ENCODE measurements at regions not wholly inside any gene's neighbourhood (a gene's known extent, or its start where the extent isn't known, plus 50 kb on each side); places are given as distances from the start of the nearest gene placed in this dataset.

DNA sequence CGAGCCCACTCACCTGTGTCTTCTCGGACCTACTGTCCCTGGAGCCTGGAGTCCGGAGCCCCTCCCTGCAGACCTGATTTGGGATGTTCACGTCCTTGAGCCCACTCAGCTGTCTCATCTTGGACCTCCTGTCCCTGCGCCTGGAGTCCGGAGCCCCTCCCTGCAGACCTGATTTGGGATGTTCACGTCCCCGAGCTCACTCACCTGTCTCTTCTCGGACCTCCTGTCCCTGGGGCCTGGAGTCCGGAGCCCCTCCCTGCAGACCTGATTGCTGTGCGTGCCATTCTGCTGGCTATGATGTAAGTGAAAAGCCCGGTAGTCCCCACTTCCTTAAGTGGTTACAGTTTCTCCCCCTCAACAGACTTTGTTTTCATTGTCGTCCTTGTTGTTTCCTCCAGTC is 867.1 kb downstream of the BRD1 start:
- Histone ChIP-seq H3K27ac (no peak overlapping the region), H3K36me3 (replicated peaks in 1 of 2) (no peaks in the 10 kb centered on the region), H3K4me1 (replicated peaks in 1 of 2) (no peaks in the 10 kb centered on the region), H3K4me3 (no peak overlapping the region), H3K27me3 (peaks cover 3% of the 10 kb centered on the region), H3K9me3 (replicated peaks in 1 of 3) (no peaks in the 10 kb centered on the region)
- DNase-seq: peak in 3 of 7 donors; percentile 1 to 35 (median 11)
- intact Hi-C loops (cut with DNase I): no loop called here
- TF ChIP-seq, protein P1, sequence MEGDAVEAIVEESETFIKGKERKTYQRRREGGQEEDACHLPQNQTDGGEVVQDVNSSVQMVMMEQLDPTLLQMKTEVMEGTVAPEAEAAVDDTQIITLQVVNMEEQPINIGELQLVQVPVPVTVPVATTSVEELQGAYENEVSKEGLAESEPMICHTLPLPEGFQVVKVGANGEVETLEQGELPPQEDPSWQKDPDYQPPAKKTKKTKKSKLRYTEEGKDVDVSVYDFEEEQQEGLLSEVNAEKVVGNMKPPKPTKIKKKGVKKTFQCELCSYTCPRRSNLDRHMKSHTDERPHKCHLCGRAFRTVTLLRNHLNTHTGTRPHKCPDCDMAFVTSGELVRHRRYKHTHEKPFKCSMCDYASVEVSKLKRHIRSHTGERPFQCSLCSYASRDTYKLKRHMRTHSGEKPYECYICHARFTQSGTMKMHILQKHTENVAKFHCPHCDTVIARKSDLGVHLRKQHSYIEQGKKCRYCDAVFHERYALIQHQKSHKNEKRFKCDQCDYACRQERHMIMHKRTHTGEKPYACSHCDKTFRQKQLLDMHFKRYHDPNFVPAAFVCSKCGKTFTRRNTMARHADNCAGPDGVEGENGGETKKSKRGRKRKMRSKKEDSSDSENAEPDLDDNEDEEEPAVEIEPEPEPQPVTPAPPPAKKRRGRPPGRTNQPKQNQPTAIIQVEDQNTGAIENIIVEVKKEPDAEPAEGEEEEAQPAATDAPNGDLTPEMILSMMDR (IDR thresholded peaks at IDR 0.05): no peak
- TF ChIP-seq POLR2A (IDR thresholded peaks at IDR 0.05): no peak
- 68 to 81% (median 72%) methylated on average over 11 to 13 of the region's 13 CpGs for WGBS, 4 donors

DNA sequence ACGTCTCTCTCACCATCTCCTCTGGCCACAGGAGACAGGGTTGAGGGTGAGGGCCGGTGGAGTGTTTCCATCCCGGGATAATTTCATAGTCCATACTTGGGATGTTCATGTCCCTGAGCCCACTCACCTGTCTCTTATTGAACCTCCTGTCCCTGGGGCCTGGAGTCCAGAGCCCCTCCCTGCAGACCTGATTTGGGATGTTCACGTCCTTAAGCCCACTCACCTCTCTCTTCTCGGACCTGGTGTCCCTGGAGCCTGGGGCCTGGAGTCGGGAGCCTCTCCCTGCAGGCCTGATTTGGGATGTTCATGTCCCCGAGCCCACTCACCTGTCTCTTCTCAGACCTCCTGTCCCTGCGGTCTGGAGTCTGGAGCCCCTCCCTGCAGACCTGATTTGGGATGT is 868.2 kb downstream of the BRD1 start:
- 78 to 94% (median 88%) methylated on average over 4 to 8 of the region's 8 CpGs for WGBS, 4 donors
- no peaks in the 10 kb centered on the region for H3K36me3 ChIP-seq (replicated peaks in 1 of 2)
- H3K27ac ChIP-seq: no peak overlapping the region
- H3K9me3 ChIP-seq (replicated peaks in 1 of 3): no peaks in the 10 kb centered on the region
- no peaks in the 10 kb centered on the region for H3K4me1 ChIP-seq (replicated peaks in 1 of 2)
- no peak overlapping the region for H3K4me3 ChIP-seq
- intact Hi-C loops (cut with DNase I): no loop called here
- H3K27me3 ChIP-seq: peaks cover 3% of the 10 kb centered on the region
- DNase-seq: peak in 2 of 7 donors; percentile 3 to 28
- no peak for TF ChIP-seq POLR2A (IDR thresholded peaks at IDR 0.05)
- TF ChIP-seq, protein P1 (IDR thresholded peaks at IDR 0.05): no peak

- peak in 1 of 7 donors; percentile 21 for DNase-seq
- H3K9me3 ChIP-seq (replicated peaks in 1 of 3): no peaks in the 10 kb centered on the region
- H3K4me3 ChIP-seq: no peak overlapping the region
- H3K4me1 ChIP-seq (replicated peaks in 1 of 2): no peaks in the 10 kb centered on the region
- H3K27ac ChIP-seq: no peak overlapping the region
- no peaks in the 10 kb centered on the region for H3K36me3 ChIP-seq (replicated peaks in 1 of 2)
- H3K27me3 ChIP-seq: peaks cover 3% of the 10 kb centered on the region
- WGBS, 4 donors: 47 to 65% (median 57%) methylated on average over 5 of the region's 5 CpGs
- intact Hi-C loops (cut with DNase I): no loop called here
- TF ChIP-seq POLR2A (IDR thresholded peaks at IDR 0.05): no peak
- TF ChIP-seq, protein P1 (IDR thresholded peaks at IDR 0.05): no peak
Measured at GRCh38 chr22:48957987-48958321, 869.7 kb downstream of the BRD1 start.

DNA sequence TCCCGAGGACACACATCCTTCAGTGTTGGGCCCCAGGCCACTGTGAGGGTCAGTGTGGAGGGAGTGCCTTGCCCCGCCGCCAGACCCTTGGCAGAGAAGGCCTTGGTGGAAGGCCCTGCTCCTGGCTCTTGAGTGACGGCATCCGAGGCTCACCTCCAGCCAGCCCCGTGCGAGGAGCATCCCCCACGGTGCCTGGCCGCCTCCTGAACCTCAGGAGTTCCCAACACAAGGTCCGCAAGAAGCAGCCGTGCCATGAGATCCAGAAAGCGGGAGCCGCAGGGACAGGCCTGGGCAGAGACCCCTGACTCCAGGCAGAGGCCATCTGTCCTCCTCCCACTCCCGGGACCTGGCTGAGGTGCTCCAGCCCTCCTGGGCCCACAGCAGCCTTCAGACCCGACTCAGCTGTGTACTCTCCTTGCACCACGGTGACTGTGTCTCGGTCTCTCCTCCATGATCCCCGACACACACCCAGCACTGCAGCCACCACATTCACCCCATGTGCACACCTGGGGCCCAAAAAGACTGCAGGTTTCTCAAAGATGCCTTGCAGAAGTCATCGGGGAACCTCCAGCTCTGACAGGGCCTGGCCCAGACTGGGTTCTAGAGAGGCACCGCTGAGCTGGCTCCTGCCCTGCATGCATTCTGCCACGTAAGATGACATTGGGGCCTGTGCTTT is 870.2 kb downstream of the BRD1 start:
- H3K9me3 ChIP-seq (replicated peaks in 1 of 3): no peaks in the 10 kb centered on the region
- 84 to 93% (median 87%) methylated on average over 3 to 21 of the region's 21 CpGs for WGBS, 4 donors
- intact Hi-C loops (cut with DNase I): no loop called here
- no peaks in the 10 kb centered on the region for H3K4me1 ChIP-seq (replicated peaks in 1 of 2)
- peak in 2 of 7 donors; percentile 8 to 17 for DNase-seq
- peaks cover 3% of the 10 kb centered on the region for H3K27me3 ChIP-seq
- no peak overlapping the region for H3K27ac ChIP-seq
- no peaks in the 10 kb centered on the region for H3K36me3 ChIP-seq (replicated peaks in 1 of 2)
- no peak overlapping the region for H3K4me3 ChIP-seq
- TF ChIP-seq, protein P1 (IDR thresholded peaks at IDR 0.05): no peak
- no peak for TF ChIP-seq POLR2A (IDR thresholded peaks at IDR 0.05)

Measured in adrenal gland (tissue), 9 donors.